Chondrocyte (in vitro differentiated cells): ENCODE measurements at regions not wholly inside any gene's neighbourhood (a gene's known extent, or its start where the extent isn't known, plus 50 kb on each side); places are given as distances from the start of the nearest gene placed in this dataset.
"Not testable (repeated sequence)": the region's sequence is repeated elsewhere in the genome, so short reads cannot be mapped to it uniquely, and the experiment has no call there.

Experiments used
- DNase-seq: peaks from one replicate; pipeline ENCODE4 v3.0.0; 2021; ENCODE audit warnings: mixed read lengths, low spot score
- H3K27ac Mint-ChIP-seq: one replicate; pipeline ENCODE4 v1.8.0; 2021; ENCODE audit warnings: mild to moderate bottlenecking, moderate library complexity, mixed read lengths; ENCODE audit not compliant: unreplicated experiment
- H3K27me3 Mint-ChIP-seq: 2 replicates; pipeline ENCODE4 v1.8.0; 2021; ENCODE audit warnings: low read depth, mixed read lengths
- H3K36me3 Mint-ChIP-seq: 2 replicates; pipeline ENCODE4 v1.8.0; 2021; ENCODE audit warnings: low read depth, mixed read lengths
- H3K4me1 Mint-ChIP-seq: 2 replicates; pipeline ENCODE4 v1.8.0; 2021; ENCODE audit warnings: low read depth, mild to moderate bottlenecking, mixed read lengths
- H3K4me3 Mint-ChIP-seq: one replicate; pipeline ENCODE4 v1.8.0; 2021; ENCODE audit warnings: mild to moderate bottlenecking, moderate library complexity, mixed read lengths; ENCODE audit not compliant: unreplicated experiment
- H3K9me3 Mint-ChIP-seq: 2 replicates; pipeline ENCODE4 v1.8.0; 2021; ENCODE audit warnings: low read depth, mixed read lengths
- CTCF ChIP-seq: fragments of 200-600 bp; sonication (generic); IDR thresholded peaks from 2 replicates; pipeline ENCODE4 v1.5.0; 2021; ENCODE audit warnings: antibody characterized with exemption, mild to moderate bottlenecking, moderate library complexity

GRCh38 chr3:74135808-74136207, 478.7 kb downstream of the CNTN3 start:
- no peak overlapping the region for H3K4me3 Mint-ChIP-seq

GRCh38 chr3:74134831-74135230, 479.6 kb downstream of the CNTN3 start:
- Mint-ChIP-seq H3K36me3 (no peaks in the 10 kb centered on the region), H3K4me1 (no peaks in the 10 kb centered on the region), H3K27ac (no peak overlapping the region), H3K4me3 (no peak overlapping the region), H3K9me3 (peaks cover 8% of the 10 kb centered on the region), H3K27me3 (no peaks in the 10 kb centered on the region)
- no peak for DNase-seq
- TF ChIP-seq CTCF: no peak

More at GRCh38 chr3:74135808-74136207, 478.7 kb downstream of the CNTN3 start:
- Mint-ChIP-seq H3K36me3 (no peaks in the 10 kb centered on the region), H3K27me3 (no peaks in the 10 kb centered on the region), H3K27ac (no peak overlapping the region), H3K9me3 (peaks cover 5% of the 10 kb centered on the region), H3K4me1 (no peaks in the 10 kb centered on the region)
- no peak for DNase-seq
- no peak for TF ChIP-seq CTCF

- H3K9me3 Mint-ChIP-seq, H3K4me1 Mint-ChIP-seq, DNase-seq, H3K27ac Mint-ChIP-seq, H3K4me3 Mint-ChIP-seq, H3K36me3 Mint-ChIP-seq, H3K27me3 Mint-ChIP-seq: not testable (repeated sequence)
Measured at GRCh38 chr3:74131546-74132328, 482.7 kb downstream of the CNTN3 start.

GRCh38 chr3:74129611-74130010, 484.8 kb downstream of the CNTN3 start:
- DNase-seq: no peak
- H3K4me1 Mint-ChIP-seq: no peaks in the 10 kb centered on the region
- no peak for TF ChIP-seq CTCF
- no peaks in the 10 kb centered on the region for H3K27me3 Mint-ChIP-seq
- no peak overlapping the region for H3K4me3 Mint-ChIP-seq
- no peak overlapping the region for H3K27ac Mint-ChIP-seq
- H3K9me3 Mint-ChIP-seq: peaks cover 8% of the 10 kb centered on the region
- H3K36me3 Mint-ChIP-seq: no peaks in the 10 kb centered on the region

- H3K36me3 Mint-ChIP-seq: no peaks in the 10 kb centered on the region
- H3K4me1 Mint-ChIP-seq: no peaks in the 10 kb centered on the region
- no peaks in the 10 kb centered on the region for H3K27me3 Mint-ChIP-seq
- no peak for DNase-seq
- no peak for TF ChIP-seq CTCF
- no peak overlapping the region for H3K27ac Mint-ChIP-seq
- peaks cover 8% of the 10 kb centered on the region for H3K9me3 Mint-ChIP-seq
- H3K4me3 Mint-ChIP-seq: no peak overlapping the region
Measured at GRCh38 chr3:74129056-74129455, 485.4 kb downstream of the CNTN3 start.

- Mint-ChIP-seq H3K27me3 (no peaks in the 10 kb centered on the region), H3K4me1 (no peaks in the 10 kb centered on the region), H3K4me3 (no peak overlapping the region), H3K27ac (no peak overlapping the region), H3K36me3 (no peaks in the 10 kb centered on the region), H3K9me3 (peaks cover 4% of the 10 kb centered on the region)
- DNase-seq: no peak
- no peak for TF ChIP-seq CTCF
Measured at GRCh38 chr3:74127256-74127655, 487.2 kb downstream of the CNTN3 start.
